Renal cortical epithelial cell (primary cell): ENCODE measurements at regions not wholly inside any gene's neighbourhood (a gene's known extent, or its start where the extent isn't known, plus 50 kb on each side); places are given as distances from the start of the nearest gene placed in this dataset.
A peak's percentile ranks its signal among the peaks of the same experiment; 100 is the strongest.
"Not testable (repeated sequence)": the region's sequence is repeated elsewhere in the genome, so short reads cannot be mapped to it uniquely, and the experiment has no call there.

Experiments
- DNase-seq: peaks from one replicate; pipeline ENCODE4 v3.0.0-alpha.2; 2011; ENCODE audit warnings: low read depth

GRCh38 chr17:31798205-31798724 lies 60.8 kb downstream of the COPRS start:
- no peak for DNase-seq

- not testable (repeated sequence) for DNase-seq
These were observed 63.1 kb downstream of the COPRS start for GRCh38 chr17:31795941-31796340.

GRCh38 chr17:31794111-31794510 lies 64.9 kb downstream of the COPRS start:
- no peak for DNase-seq

- DNase-seq: not testable (repeated sequence)
These were observed 65.4 kb downstream of the COPRS start for GRCh38 chr17:31793634-31794033.

GRCh38 chr17:31792007-31792585 lies 66.9 kb downstream of the COPRS start:
- DNase-seq: no peak

- DNase-seq: no peak
These were observed 69.1 kb downstream of the COPRS start for GRCh38 chr17:31789707-31790505.

GRCh38 chr17:31788956-31789355 lies 70.1 kb downstream of the COPRS start:
- no peak for DNase-seq

GRCh38 chr17:31788571-31788946 lies 70.5 kb downstream of the COPRS start:
- DNase-seq: no peak

GRCh38 chr17:31787857-31788570 lies 71.0 kb downstream of the COPRS start:
- peak; percentile 87 for DNase-seq

GRCh38 chr17:31786796-31787481 lies 72.1 kb downstream of the COPRS start:
- DNase-seq: no peak

- DNase-seq: no peak
These were observed 78.6 kb downstream of the COPRS start for GRCh38 chr17:31780483-31780882.

GRCh38 chr17:31778523-31778922 lies 80.5 kb downstream of the COPRS start:
- DNase-seq: peak; percentile 74

GRCh38 chr17:31771328-31771727 lies 87.7 kb downstream of the COPRS start:
- not testable (repeated sequence) for DNase-seq

- DNase-seq: not testable (repeated sequence)
These were observed 88.5 kb downstream of the COPRS start for GRCh38 chr17:31770501-31770900.

GRCh38 chr17:31761836-31762510 lies 97.1 kb downstream of the COPRS start:
- not testable (repeated sequence) for DNase-seq

GRCh38 chr17:31758646-31759045 lies 100.4 kb downstream of the COPRS start:
- no peak for DNase-seq

GRCh38 chr17:31757097-31757496 lies 101.9 kb downstream of the COPRS start:
- DNase-seq: no peak

- peak; percentile 87 for DNase-seq
These were observed 104.7 kb downstream of the COPRS start for GRCh38 chr17:31754239-31754945.

GRCh38 chr17:31753011-31753410 lies 106.0 kb downstream of the COPRS start:
- no peak for DNase-seq

GRCh38 chr17:31752584-31752983 lies 106.5 kb downstream of the COPRS start:
- DNase-seq: no peak

- DNase-seq: no peak
These were observed 108.5 kb downstream of the COPRS start for GRCh38 chr17:31750578-31750977.
